Activated T-helper 2 cell treated with anti-CD3 and anti-CD28 coated beads, Interferon-gamma antibody, Interleukin-2, Interleukin-4, amounts not matched to agents 10 μg/mL and 5 μg/mL and 100 μg/mL, durations not matched to agents 14 hours and 24 hours and 36 hours (primary cell): ENCODE measurements at regions not wholly inside any gene's neighbourhood (a gene's known extent, or its start where the extent isn't known, plus 50 kb on each side); places are given as distances from the start of the nearest gene placed in this dataset.
A peak's percentile ranks its signal among the peaks of the same experiment; 100 is the strongest.
"Not testable (repeated sequence)": the region's sequence is repeated elsewhere in the genome, so short reads cannot be mapped to it uniquely, and the experiment has no call there.

Experiments used
- DNase-seq: peaks from one replicate; pipeline ENCODE4 v3.0.0; 2021; ENCODE audit warnings: low spot score
- H3K27ac Mint-ChIP-seq: one replicate; pipeline ENCODE4 v1.8.0; 2021; ENCODE audit warnings: mixed read lengths
- H3K27me3 Mint-ChIP-seq: one replicate; pipeline ENCODE4 v1.8.0; 2021; ENCODE audit warnings: low read depth, mixed read lengths
- H3K36me3 Mint-ChIP-seq: one replicate; pipeline ENCODE4 v1.8.0; 2021; ENCODE audit warnings: low read depth, mixed read lengths
- H3K4me1 Mint-ChIP-seq: one replicate; pipeline ENCODE4 v1.8.0; 2021; ENCODE audit warnings: low read depth, mixed read lengths
- H3K4me3 Mint-ChIP-seq: one replicate; pipeline ENCODE4 v1.8.0; 2021; ENCODE audit warnings: low read depth, mild to moderate bottlenecking, moderate library complexity, mixed read lengths
- H3K9me3 Mint-ChIP-seq: one replicate; pipeline ENCODE4 v1.8.0; 2021; ENCODE audit warnings: mixed read lengths
- intact Hi-C: fragments of 100-400 bp; cut with micrococcal nuclease; formaldehyde crosslinking; loops from one replicate; pipeline ENCODE4 v1.15.1; 2023

DNA sequence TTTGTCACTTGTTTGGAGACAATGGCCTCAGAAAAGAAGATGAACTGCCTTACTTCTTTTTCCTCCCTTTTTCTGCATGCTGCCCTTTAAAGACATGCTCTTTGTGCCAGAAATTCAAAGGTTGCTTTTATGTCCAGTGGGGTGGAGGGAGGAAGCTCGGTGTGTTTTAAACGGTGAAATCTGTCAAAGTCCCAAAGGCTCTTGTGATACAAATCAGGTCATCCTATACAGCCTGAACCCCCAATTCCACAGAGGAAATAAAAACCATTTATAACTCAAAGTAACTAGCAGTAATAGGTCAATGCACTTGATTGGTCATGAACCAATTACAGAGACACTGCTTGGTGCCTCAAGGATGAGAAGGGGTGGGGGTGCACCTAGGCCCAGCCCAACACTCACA, 339.3 kb upstream of the F9 start:
- DNase-seq = no peak
- Mint-ChIP-seq H3K27ac (no peak overlapping the region), H3K9me3 (no peaks in the 10 kb centered on the region), H3K36me3 (no peaks in the 10 kb centered on the region), H3K4me3 (no peak overlapping the region), H3K4me1 (no peaks in the 10 kb centered on the region), H3K27me3 (peaks cover 20% of the 10 kb centered on the region)
- intact Hi-C loops = no loop called here

DNA sequence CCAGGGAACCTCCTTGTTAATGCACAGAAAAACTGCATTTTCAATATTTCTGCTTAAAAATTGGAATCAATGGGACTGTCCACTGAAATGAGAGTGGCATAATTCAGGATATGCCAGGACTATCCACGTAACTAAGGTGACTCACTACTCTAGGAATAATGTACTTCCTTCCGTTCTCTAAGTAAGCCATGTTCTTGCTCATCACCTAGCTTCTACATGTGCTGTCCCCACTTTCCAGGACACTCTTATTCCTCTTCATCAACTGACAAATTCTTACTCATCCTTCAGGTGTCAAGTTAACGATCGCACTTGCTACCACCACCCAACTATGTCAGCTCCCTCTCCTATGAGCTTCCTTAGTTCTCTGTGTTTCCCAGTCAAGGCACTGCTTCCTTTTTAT, 342.8 kb upstream of the F9 start:
- Mint-ChIP-seq H3K9me3 (no peaks in the 10 kb centered on the region), H3K4me1 (no peaks in the 10 kb centered on the region), H3K27ac (no peak overlapping the region), H3K36me3 (no peaks in the 10 kb centered on the region), H3K27me3 (no peaks in the 10 kb centered on the region), H3K4me3 (no peak overlapping the region)
- no peak for DNase-seq
- intact Hi-C loops = no loop called here

DNA sequence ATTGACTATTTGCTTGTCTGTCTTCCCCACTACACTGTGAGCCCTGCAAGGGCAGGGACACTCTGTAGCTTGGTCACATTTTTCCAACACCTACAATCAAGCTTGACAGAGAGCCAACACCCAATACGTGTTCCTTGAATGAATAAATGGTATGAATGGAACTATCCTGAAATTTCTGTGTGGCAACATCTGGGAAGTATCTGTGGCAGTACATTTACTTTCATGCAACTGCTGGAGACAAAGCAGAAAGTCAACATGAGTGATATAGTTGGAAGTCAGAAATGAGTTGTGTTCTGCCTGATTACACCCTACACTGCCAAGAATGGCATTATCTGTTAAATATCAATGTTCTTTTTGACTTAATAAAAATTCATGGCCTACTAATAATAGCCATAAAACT, 343.5 kb upstream of the F9 start:
- intact Hi-C loops = no loop called here
- Mint-ChIP-seq H3K4me3 (no peak overlapping the region), H3K36me3 (no peaks in the 10 kb centered on the region), H3K9me3 (no peaks in the 10 kb centered on the region), H3K27me3 (no peaks in the 10 kb centered on the region), H3K27ac (no peak overlapping the region), H3K4me1 (no peaks in the 10 kb centered on the region)
- DNase-seq = no peak

DNA sequence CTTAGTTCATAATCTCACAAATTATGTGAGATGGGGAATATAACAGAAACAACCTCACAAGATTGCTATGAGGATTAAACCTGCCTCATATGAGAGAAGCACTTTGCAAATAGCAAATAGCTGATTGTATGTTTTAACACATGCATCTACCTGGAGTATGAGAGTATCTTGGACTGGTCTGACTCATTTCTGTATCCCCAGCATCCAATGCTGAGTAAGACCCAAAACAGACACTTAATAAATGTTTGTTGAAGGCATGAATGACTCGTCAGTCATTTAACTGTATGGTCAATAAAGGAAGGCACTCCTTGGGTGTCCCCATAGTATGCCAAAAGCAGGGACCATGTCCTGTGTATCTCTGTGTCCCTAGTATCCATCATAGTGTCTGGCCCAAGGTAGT, 350.9 kb upstream of the F9 start:
- no peaks in the 10 kb centered on the region for H3K9me3 Mint-ChIP-seq
- intact Hi-C loops = no loop called here
- H3K36me3 Mint-ChIP-seq = no peaks in the 10 kb centered on the region
- H3K27ac Mint-ChIP-seq = no peak overlapping the region
- DNase-seq = no peak
- H3K4me1 Mint-ChIP-seq = no peaks in the 10 kb centered on the region
- H3K27me3 Mint-ChIP-seq = no peaks in the 10 kb centered on the region
- H3K4me3 Mint-ChIP-seq = no peak overlapping the region

DNA sequence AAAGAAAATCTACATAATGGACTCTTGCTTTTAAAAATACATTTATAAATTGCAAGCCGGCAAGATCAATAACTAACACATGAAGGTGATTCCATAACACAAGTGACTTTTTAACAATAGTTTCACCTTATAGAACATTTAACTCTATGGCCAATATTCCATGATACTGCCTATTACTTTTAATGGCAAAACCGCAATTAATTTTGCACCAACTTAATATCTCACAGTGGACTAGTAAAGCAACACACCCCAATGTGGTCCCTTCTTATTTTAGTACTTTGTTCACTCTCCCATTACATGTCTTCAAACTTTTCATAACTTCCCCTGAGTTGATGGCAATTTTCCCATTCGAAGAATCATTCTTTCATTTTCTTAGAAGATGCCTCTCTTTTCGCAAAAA, 351.6 kb upstream of the F9 start:
- H3K4me1 Mint-ChIP-seq = no peaks in the 10 kb centered on the region
- intact Hi-C loops = no loop called here
- no peak overlapping the region for H3K27ac Mint-ChIP-seq
- no peaks in the 10 kb centered on the region for H3K36me3 Mint-ChIP-seq
- H3K27me3 Mint-ChIP-seq = no peaks in the 10 kb centered on the region
- no peaks in the 10 kb centered on the region for H3K9me3 Mint-ChIP-seq
- DNase-seq = no peak
- no peak overlapping the region for H3K4me3 Mint-ChIP-seq

DNA sequence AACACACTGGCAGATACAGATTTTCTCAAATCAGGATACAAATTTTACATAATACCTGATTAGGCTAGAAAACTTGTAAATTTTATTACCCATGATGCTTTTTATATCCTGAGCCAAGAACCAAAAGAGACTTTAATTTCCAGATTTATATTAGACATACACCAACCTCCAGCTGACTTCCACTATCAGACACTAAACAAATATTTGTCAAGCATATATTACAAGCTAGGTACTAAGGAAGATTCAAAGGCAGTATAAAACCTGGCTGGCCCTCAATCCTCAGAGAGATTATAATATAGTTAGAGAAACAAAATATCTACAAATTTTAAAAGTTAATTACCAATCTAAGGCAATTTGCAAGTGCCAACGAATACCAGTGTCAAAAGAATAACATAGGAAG, 357.8 kb upstream of the F9 start:
- DNase-seq = no peak
- Mint-ChIP-seq H3K4me1 (no peaks in the 10 kb centered on the region), H3K27ac (no peak overlapping the region), H3K9me3 (no peaks in the 10 kb centered on the region), H3K36me3 (no peaks in the 10 kb centered on the region), H3K4me3 (no peak overlapping the region), H3K27me3 (no peaks in the 10 kb centered on the region)
- intact Hi-C loops = no loop called here

DNA sequence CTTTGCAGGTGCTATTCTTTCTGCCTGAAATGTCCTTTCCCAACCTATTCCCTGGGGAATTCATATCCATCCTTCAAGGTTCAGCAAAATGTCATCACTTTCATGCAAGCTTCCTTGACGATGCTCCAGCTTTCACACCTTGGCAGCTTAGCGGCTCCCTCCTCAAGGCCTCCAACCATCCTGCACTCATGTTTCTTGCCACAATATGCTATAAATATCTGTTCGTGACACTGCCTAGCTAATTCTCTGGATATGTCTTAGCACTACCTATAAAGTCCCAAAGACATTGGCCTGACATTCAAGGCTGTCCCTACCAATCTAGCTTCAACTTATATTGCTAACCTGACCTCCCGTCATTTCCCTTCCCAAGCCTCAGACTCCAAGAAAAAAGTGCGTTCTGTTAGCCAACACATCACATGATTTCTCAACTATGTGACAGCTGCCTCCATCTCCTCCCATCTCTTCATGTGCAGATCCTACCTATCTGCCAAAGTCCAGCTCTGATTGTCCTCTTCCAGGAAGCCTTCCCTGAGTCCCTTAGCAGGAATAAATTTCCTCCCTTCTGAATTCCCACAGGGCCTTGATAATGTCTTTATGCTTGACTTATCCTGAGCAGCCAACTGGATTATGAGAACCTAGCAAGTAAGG, 359.9 kb upstream of the F9 start:
- Mint-ChIP-seq H3K36me3 (no peaks in the 10 kb centered on the region), H3K27ac (no peak overlapping the region), H3K27me3 (no peaks in the 10 kb centered on the region), H3K9me3 (no peaks in the 10 kb centered on the region), H3K4me3 (no peak overlapping the region), H3K4me1 (no peaks in the 10 kb centered on the region)
- DNase-seq = no peak
- intact Hi-C loops = no loop called here

DNA sequence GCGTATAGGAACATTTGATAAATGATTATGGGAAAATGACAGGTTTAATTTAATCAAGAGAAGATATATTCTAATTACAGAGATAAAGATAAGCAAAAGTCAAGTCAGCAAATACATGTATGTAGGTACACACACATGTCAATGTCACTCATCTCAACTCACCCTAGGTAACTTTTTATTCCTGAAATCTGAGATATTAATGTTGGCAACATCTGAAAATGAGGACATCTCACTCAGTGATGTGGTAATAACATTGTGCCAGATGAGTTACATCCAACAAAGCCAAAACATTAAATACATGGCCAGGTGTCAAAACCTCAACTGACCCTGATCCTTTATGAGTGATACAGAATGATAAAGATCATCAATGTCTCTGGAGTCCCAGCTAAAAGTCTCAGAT, 363.3 kb upstream of the F9 start:
- H3K27me3 Mint-ChIP-seq = no peaks in the 10 kb centered on the region
- no peaks in the 10 kb centered on the region for H3K4me1 Mint-ChIP-seq
- H3K4me3 Mint-ChIP-seq = no peak overlapping the region
- DNase-seq = no peak
- H3K9me3 Mint-ChIP-seq = no peaks in the 10 kb centered on the region
- H3K27ac Mint-ChIP-seq = no peak overlapping the region
- intact Hi-C loops = no loop called here
- H3K36me3 Mint-ChIP-seq = no peaks in the 10 kb centered on the region

DNA sequence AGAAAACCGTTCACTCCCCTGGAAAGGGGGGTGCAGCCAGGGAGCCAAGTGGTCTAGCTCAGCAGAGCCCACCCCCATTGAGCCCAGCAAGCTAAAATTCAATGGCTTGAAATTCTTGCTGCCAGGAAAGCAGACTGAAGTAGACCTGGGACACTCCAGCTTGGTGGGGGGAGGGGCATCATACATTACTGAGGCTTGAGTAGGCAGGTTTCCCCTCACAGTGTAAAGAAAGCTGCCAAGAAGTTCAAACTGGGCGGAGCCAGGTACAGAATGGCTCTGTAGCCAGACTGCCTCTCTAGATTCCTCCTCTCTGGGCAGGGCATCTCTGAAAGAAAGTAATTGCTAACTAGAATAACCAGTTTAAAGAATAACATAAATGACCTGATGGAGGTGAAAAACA, 372.3 kb upstream of the F9 start:
- H3K27me3 Mint-ChIP-seq = no peaks in the 10 kb centered on the region
- H3K4me3 Mint-ChIP-seq = no peak overlapping the region
- peaks cover 7% of the 10 kb centered on the region for H3K9me3 Mint-ChIP-seq
- H3K4me1 Mint-ChIP-seq = no peaks in the 10 kb centered on the region
- intact Hi-C loops = no loop called here
- H3K27ac Mint-ChIP-seq = no peak overlapping the region
- H3K36me3 Mint-ChIP-seq = no peaks in the 10 kb centered on the region
- DNase-seq = no peak

DNA sequence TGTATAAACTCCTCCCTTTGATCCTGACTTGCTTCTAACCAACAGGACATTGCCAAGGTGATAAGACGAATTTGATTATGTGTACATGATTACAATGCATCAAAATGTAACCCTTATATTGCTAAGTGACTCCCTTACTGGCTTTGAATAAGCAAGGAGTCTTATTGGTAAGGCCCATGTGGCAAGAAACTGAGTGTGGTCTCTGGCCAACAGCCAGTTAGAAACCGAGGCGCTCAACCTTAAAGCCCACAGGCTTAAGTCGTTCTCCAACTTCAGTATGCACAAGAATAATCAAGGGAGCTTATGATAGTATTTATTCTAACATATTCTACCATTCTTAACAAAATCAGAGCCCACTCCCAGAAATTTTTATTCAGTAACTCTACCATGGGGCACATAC, 374.2 kb upstream of the F9 start:
- intact Hi-C loops = no loop called here
- H3K36me3 Mint-ChIP-seq = no peaks in the 10 kb centered on the region
- DNase-seq = no peak
- H3K9me3 Mint-ChIP-seq = peaks cover 7% of the 10 kb centered on the region
- no peaks in the 10 kb centered on the region for H3K27me3 Mint-ChIP-seq
- H3K4me3 Mint-ChIP-seq = no peak overlapping the region
- no peaks in the 10 kb centered on the region for H3K4me1 Mint-ChIP-seq
- H3K27ac Mint-ChIP-seq = no peak overlapping the region

DNA sequence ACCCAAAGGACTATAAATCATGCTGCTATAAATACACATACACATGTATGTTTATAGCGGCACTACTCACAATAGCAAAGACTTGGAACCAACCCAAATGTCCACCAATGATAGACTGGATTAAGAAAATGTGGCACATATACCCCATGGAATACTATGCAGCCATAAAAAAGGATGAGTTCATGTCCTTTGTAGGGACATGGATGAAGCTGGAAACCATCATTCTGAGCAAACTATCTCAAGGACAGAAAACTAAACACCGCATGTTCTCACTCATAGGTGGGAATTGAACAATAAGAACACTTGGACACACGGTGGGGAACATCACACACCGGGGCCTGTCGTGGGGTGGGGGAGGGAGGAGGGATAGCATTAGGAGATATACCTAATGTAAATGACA, 383.9 kb upstream of the F9 start:
- H3K9me3 Mint-ChIP-seq, DNase-seq, H3K36me3 Mint-ChIP-seq, H3K27me3 Mint-ChIP-seq, H3K4me3 Mint-ChIP-seq, H3K27ac Mint-ChIP-seq, H3K4me1 Mint-ChIP-seq, intact Hi-C loops: not testable (repeated sequence)

DNA sequence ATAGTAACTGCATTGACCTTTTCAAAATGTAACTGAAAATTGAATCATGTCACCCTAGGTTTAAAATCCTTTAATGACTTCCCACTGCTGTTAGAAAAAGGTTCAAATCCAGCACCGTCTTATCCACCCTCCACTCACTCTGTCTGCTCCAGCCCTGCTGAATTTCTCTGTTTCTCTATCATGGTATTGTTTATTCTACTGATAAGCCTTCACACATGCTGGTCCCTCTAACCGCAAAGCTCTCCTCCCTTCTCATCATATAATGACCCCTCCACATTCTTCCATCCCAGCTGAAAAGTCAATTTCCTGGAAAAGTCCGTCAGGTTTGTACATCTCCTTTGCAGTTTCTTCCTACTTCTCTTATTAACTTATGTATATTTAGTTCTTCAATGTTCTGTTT, 389.2 kb upstream of the F9 start:
- Mint-ChIP-seq H3K9me3 (no peaks in the 10 kb centered on the region), H3K27me3 (no peaks in the 10 kb centered on the region), H3K4me3 (no peak overlapping the region), H3K27ac (no peak overlapping the region), H3K4me1 (no peaks in the 10 kb centered on the region), H3K36me3 (no peaks in the 10 kb centered on the region)
- DNase-seq = no peak
- intact Hi-C loops = no loop called here

DNA sequence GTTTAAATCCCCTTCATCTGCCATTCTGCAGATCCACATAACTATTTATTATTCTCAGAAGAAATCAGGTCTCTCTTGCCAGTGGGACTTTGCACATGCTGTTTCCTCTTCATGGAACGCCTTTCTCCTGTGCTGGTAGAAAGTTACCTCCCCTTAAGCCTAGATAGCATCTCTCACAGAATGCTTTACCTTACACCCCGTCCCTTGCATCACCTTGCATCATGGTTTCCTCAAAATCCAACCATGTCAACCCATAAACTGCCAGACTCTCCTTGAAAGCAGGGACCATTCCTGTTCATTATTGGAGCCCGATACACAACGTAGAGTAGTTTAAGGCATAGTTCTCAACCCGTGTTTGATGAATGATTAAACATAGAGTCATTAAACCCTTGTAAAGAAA, 396.2 kb upstream of the F9 start:
- no peaks in the 10 kb centered on the region for H3K9me3 Mint-ChIP-seq
- H3K27me3 Mint-ChIP-seq = no peaks in the 10 kb centered on the region
- no peaks in the 10 kb centered on the region for H3K36me3 Mint-ChIP-seq
- H3K27ac Mint-ChIP-seq = no peak overlapping the region
- no peak for DNase-seq
- intact Hi-C loops = no loop called here
- no peaks in the 10 kb centered on the region for H3K4me1 Mint-ChIP-seq
- H3K4me3 Mint-ChIP-seq = no peak overlapping the region

DNA sequence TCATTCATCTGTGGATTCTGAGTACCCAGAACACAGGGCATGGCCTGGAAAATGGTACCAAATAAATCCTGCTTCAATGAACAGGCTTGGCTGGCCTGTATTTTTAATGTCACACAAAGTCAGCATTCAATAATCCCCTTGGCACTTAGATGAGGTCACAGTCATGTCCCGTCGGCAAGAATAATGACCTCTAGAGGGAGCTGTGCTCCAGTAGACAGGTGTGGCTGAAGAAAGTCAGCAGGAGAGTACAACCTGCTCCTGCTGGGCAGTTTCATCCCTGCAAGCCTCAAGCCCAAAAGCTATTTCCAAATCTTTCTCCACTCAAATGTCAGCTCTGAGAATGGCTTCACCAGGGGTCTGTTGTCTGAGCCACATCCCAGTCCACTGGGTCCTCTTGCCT, 404.0 kb upstream of the F9 start:
- H3K9me3 Mint-ChIP-seq = no peaks in the 10 kb centered on the region
- no peaks in the 10 kb centered on the region for H3K36me3 Mint-ChIP-seq
- intact Hi-C loops = no loop called here
- no peak overlapping the region for H3K27ac Mint-ChIP-seq
- DNase-seq = peak; percentile 6
- no peak overlapping the region for H3K4me3 Mint-ChIP-seq
- no peaks in the 10 kb centered on the region for H3K27me3 Mint-ChIP-seq
- no peaks in the 10 kb centered on the region for H3K4me1 Mint-ChIP-seq
